Endothelial cell of umbilical vein (primary cell): ENCODE measurements at regions not wholly inside any gene's neighbourhood (a gene's known extent, or its start where the extent isn't known, plus 50 kb on each side); places are given as distances from the start of the nearest gene placed in this dataset.

ENCODE experiments used
- BruUV-seq: library from RNA; stranded (reverse); fragments of 400-500 nt; replicated peaks from 2 replicates; lab custom pipeline; 2021; lab: Mats Ljungman, UMichigan
- CTCF ChIA-PET: fragments of 300-600, 350-600 bp; sonication (Branson Sonifier 250); formaldehyde crosslinking; loops from one replicate; lab custom pipeline; 2021; ENCODE audit warnings: antibody characterized with exemption, inconsistent platforms; lab: Charles Lee
- POLR2A ChIA-PET: fragments of 300-600, 350-600 bp; sonication (Branson Sonifier 250); formaldehyde crosslinking; loops from one replicate; lab custom pipeline; 2021; ENCODE audit warnings: antibody characterized with exemption, inconsistent platforms; lab: Charles Lee
- DNase-seq: peaks from one replicate; pipeline ENCODE4 v3.0.0-alpha.2; 2011; ENCODE audit warnings: low read depth, low spot score
- FAIRE-seq: peaks from 2 replicates; lab custom pipeline; 2011; peaks lifted over from hg19 to GRCh38; lab: Jason Lieb, UNC
- H2AFZ ChIP-seq: 2 replicates; pipeline ENCODE4 v1.6.0; 2012; ENCODE audit warnings: low read depth, low read length, control low read depth, inconsistent platforms
- H3K27ac ChIP-seq: 2 replicates; pipeline ENCODE4 v1.5.1; 2011; ENCODE audit warnings: low read depth, mild to moderate bottlenecking, control low read depth, low read length, moderate library complexity; ENCODE audit not compliant: insufficient read depth
- H3K27me3 ChIP-seq, 2 experiments: 2 replicates each; pipeline versions ENCODE4 v1.6.0 to v1.6.1; 2011; ENCODE audit warnings: low read length in 2 of 2, mixed read lengths in 1 of 2; ENCODE audit not compliant: control insufficient read depth in 2 of 2, insufficient read depth in 2 of 2
- H3K36me3 ChIP-seq, 2 experiments: 2 replicates in 1 of 2; 3 replicates in 1 of 2; pipeline ENCODE4 v1.5.1; 2011; ENCODE audit warnings: low read length in 2 of 2, mild to moderate bottlenecking in 1 of 2, moderate library complexity in 1 of 2; ENCODE audit not compliant: control insufficient read depth in 2 of 2, insufficient read depth in 2 of 2; ENCODE audit errors: extremely low read depth in 1 of 2
- H3K4me1 ChIP-seq: 3 replicates; pipeline ENCODE4 v1.5.1; 2011; ENCODE audit warnings: mild to moderate bottlenecking, low read length; ENCODE audit not compliant: control insufficient read depth, insufficient read depth; ENCODE audit errors: extremely low read depth
- H3K4me2 ChIP-seq: 2 replicates; pipeline ENCODE4 v1.6.1; 2011; ENCODE audit warnings: low read length, control low read depth, mixed read lengths; ENCODE audit not compliant: insufficient read depth
- H3K4me3 ChIP-seq, 3 experiments: fragments of 200-600 bp in 1 of 3; sonication (generic), shearing (Covaris generic) in 1 of 3; replicated peaks in 1 of 3; 2 replicates each; pipeline ENCODE4 v1.5.1; 2011 to 2016; ENCODE audit warnings: control low read depth in 3 of 3, low read length in 3 of 3, mild to moderate bottlenecking in 2 of 3, inconsistent platforms in 1 of 3, low read depth in 1 of 3, moderate library complexity in 1 of 3; ENCODE audit not compliant: insufficient read depth in 1 of 3
- H3K79me2 ChIP-seq: 2 replicates; pipeline ENCODE4 v1.6.0; 2012; ENCODE audit warnings: low read length, inconsistent platforms; ENCODE audit not compliant: control insufficient read depth, insufficient read depth
- H3K9ac ChIP-seq: replicated peaks from 2 replicates; pipeline ENCODE3; 2011; ENCODE audit warnings: low read length, control low read depth; ENCODE audit not compliant: insufficient read depth; ENCODE audit errors: extremely low read depth
- H3K9me1 ChIP-seq: replicated peaks from 3 replicates; pipeline ENCODE4 v1.6.0; 2011; ENCODE audit warnings: mild to moderate bottlenecking, low read length; ENCODE audit not compliant: control insufficient read depth, insufficient read depth; ENCODE audit errors: extremely low read depth
- H3K9me3 ChIP-seq: replicated peaks from 2 replicates; pipeline ENCODE4 v1.5.1; 2012; ENCODE audit warnings: low read length, inconsistent platforms; ENCODE audit not compliant: control insufficient read depth, insufficient read depth
- H4K20me1 ChIP-seq: replicated peaks from 2 replicates; pipeline ENCODE3; 2011; ENCODE audit warnings: mild to moderate bottlenecking, low read length; ENCODE audit not compliant: control insufficient read depth, insufficient read depth; ENCODE audit errors: extremely low read depth
- EZH2 ChIP-seq: IDR thresholded peaks from 2 replicates; pipeline ENCODE4 v1.6.1; 2012; ENCODE audit warnings: borderline replicate concordance, low read depth, mild to moderate bottlenecking, moderate library complexity, low read length, inconsistent platforms; ENCODE audit not compliant: severe bottlenecking
- FOS ChIP-seq: IDR thresholded peaks from 2 replicates; pipeline ENCODE4 v1.6.1; 2011; ENCODE audit warnings: mild to moderate bottlenecking, low read length, moderate library complexity, borderline replicate concordance; ENCODE audit not compliant: insufficient read depth
- JUN ChIP-seq: IDR thresholded peaks from 2 replicates; pipeline ENCODE4 v1.6.1; 2011; ENCODE audit warnings: borderline replicate concordance, low read depth; ENCODE audit not compliant: insufficient read length, insufficient read depth
- MAX ChIP-seq: IDR thresholded peaks from 2 replicates; pipeline ENCODE4 v1.6.1; 2011; ENCODE audit not compliant: insufficient read depth, insufficient read length
- MYC ChIP-seq: IDR thresholded peaks from one replicate; pipeline ENCODE4 v1.6.1; 2011; ENCODE audit warnings: mild to moderate bottlenecking, low read depth, low read length
- POLR2A ChIP-seq: IDR thresholded peaks from 2 replicates; pipeline ENCODE4 v1.6.1; 2012; ENCODE audit warnings: low read depth, mild to moderate bottlenecking, control low read depth, low read length
- POLR2AphosphoS5 ChIP-seq: IDR thresholded peaks from 2 replicates; pipeline ENCODE4 v1.6.1; 2012; ENCODE audit warnings: low read depth, mild to moderate bottlenecking, control low read depth, low read length, moderate library complexity; ENCODE audit not compliant: insufficient read depth
- dilution Hi-C: fragments of 300-500 bp; cut with MboI; formaldehyde crosslinking; loops from one replicate; pipeline ENCODE4 v1.15.0; 2019; ENCODE audit warnings: low sequenced_read_pairs; ENCODE audit not compliant: extremely low pct_ligation_motif_present
- intact Hi-C: fragments of 100-400 bp; cut with micrococcal nuclease; formaldehyde crosslinking; loops from one replicate; pipeline ENCODE4 v1.10.0; 2022
- TF ChIP-seq, protein P1 (sequence below), 2 donors: IDR thresholded peaks; 1 replicate in 1 of 2; 2 replicates in 1 of 2; pipeline ENCODE4 v1.5.1; 2011; ENCODE audit warnings: low read length in 2 of 2, mild to moderate bottlenecking in 2 of 2, moderate library complexity in 2 of 2, control low read depth in 1 of 2, inconsistent platforms in 1 of 2, low read depth in 1 of 2; ENCODE audit not compliant: insufficient read depth in 1 of 2; ENCODE audit errors: extremely low read depth in 1 of 2

DNA sequence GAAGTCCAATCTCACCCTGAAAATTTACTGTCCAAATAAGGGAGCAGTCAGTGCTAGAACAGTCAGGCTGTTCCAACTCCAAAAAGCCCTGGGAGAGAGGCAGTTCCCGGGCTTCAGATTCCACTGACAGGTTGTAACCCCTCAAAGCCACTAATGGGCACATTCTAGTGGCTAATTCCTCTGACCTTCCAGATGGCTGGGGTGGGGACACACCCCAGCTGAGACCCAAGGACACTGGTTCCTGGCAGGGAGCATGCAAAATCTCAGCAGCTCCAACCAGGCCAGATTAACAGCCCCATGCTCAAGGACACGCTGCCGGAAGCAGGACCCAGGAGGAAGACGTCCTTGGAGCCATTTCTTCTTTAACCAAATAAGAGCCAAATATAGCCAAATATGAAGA lies 92.7 kb downstream of the RPL27A start:
- Histone ChIP-seq H3K9me3 (no peaks in the 10 kb centered on the region), H3K4me3 (no peak overlapping the region), H2AFZ (no peak overlapping the region), H3K9ac (no peak overlapping the region), H3K4me1 (peaks cover 4% of the 10 kb centered on the region), H3K9me1 (no peaks in the 10 kb centered on the region), H4K20me1 (no peaks in the 10 kb centered on the region), H3K36me3 (no peaks in the 10 kb centered on the region), H3K4me2 (no peak overlapping the region), H3K27ac (no peak overlapping the region), H3K27me3 (no peaks in the 10 kb centered on the region), H3K79me2 (no peaks in the 10 kb centered on the region)
- POLR2A ChIA-PET: no interaction called here
- FAIRE-seq: no peak
- intact Hi-C loops: no loop called here
- no peak for DNase-seq
- no TSS peak for BruUV-seq
- dilution Hi-C loops: no loop called here
- TF ChIP-seq EZH2 (no peak), FOS (no peak), POLR2AphosphoS5 (no peak), MYC (no peak), MAX (no peak), JUN (no peak), POLR2A (no peak)
- TF ChIP-seq, protein P1, sequence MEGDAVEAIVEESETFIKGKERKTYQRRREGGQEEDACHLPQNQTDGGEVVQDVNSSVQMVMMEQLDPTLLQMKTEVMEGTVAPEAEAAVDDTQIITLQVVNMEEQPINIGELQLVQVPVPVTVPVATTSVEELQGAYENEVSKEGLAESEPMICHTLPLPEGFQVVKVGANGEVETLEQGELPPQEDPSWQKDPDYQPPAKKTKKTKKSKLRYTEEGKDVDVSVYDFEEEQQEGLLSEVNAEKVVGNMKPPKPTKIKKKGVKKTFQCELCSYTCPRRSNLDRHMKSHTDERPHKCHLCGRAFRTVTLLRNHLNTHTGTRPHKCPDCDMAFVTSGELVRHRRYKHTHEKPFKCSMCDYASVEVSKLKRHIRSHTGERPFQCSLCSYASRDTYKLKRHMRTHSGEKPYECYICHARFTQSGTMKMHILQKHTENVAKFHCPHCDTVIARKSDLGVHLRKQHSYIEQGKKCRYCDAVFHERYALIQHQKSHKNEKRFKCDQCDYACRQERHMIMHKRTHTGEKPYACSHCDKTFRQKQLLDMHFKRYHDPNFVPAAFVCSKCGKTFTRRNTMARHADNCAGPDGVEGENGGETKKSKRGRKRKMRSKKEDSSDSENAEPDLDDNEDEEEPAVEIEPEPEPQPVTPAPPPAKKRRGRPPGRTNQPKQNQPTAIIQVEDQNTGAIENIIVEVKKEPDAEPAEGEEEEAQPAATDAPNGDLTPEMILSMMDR (IDR thresholded peaks at IDR 0.05; ENCODE audit: extremely low read depth in 1 of 2, insufficient read depth in 1 of 2, low read depth in 1 of 2, low read length in 2 of 2): no peak
- CTCF ChIA-PET: interaction anchor here (1.0 to 1.1 kb wide), 2 partner anchors 14 to 26 kb away, joined by 3 read pairs; no protein-coding TSS in a partner anchor
